COR-L47 (cell line): ENCODE measurements at regions not wholly inside any gene's neighbourhood (a gene's known extent, or its start where the extent isn't known, plus 50 kb on each side); places are given as distances from the start of the nearest gene placed in this dataset.
"Not testable (repeated sequence)": the region's sequence is repeated elsewhere in the genome, so short reads cannot be mapped to it uniquely, and the experiment has no call there.

Experiments
- DNase-seq: peaks from one replicate; lab custom pipeline; 2025; lab: John Stamatoyannopoulos, UW

DNA sequence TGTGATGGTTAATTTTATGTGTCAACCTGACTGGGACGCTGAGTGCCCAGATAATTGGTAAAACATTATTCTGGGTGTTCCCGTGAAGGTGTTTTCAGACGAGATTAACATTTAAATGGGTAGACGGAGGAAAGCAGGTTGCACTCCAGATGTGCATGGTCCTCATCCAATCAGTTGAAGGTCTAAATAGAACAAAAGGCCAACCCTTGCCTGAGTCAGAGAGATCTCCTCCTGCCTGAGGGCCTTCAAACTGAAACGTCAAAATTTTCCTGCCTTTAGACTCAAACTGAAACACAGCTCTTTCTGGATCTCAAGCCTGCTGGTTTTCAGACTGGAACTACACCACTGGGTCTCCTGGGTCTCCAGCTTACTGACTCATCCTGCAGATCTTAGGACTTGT, 73.5 kb downstream of the NPIPA8 start:
- not testable (repeated sequence) for DNase-seq

DNA sequence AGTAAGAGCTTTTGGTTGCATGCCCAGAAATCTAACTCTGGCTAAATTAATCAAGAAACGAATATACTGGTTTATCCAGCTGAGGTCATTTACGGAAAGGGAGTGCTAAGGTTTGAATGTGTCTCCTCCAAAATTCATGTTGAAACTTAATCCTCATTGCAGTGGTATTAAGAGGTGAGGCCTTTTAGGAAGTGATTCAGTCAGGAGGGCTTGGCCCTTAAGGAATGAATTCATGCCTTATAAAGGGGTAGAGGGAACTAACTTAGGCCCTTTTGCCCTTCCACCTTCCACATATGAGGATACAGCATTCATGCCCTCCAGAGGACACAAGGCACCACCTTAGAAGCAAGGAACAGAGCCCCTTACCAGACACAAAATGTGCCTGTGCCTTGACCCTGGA, 74.7 kb downstream of the NPIPA8 start:
- not testable (repeated sequence) for DNase-seq

DNA sequence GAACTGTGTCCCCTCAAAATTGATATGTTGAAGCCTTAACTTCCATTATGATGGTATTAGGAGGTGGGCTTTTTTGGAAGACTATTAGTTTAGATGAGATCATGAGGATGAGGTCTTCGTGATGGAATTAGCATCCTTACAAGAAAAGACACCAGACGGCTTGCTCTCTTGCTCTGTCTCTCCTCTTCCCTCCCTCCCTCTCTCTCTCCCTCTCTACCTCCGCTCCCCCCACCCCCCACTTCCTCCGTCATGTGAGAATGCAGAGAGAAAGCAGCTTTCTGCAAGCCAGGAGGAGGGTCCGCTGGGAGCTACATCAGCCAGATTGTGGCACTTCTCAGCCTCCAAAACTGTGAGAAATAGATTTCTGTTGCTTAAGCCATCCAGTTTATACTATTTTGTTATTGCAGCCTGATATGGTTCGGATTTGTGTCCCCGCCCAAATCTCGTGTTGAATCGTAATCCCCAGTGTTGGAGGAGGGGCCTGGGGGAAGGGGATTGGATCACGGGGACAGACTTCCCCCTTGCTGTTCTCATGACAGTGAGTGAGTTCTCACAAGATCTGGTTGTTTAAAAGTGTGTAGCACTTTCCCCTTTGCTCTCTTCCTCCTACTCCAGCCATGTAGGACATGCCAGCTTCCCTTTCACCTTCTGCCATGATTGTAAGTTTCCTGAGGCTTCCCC, 76.9 kb downstream of the NPIPA8 start:
- not testable (repeated sequence) for DNase-seq

DNA sequence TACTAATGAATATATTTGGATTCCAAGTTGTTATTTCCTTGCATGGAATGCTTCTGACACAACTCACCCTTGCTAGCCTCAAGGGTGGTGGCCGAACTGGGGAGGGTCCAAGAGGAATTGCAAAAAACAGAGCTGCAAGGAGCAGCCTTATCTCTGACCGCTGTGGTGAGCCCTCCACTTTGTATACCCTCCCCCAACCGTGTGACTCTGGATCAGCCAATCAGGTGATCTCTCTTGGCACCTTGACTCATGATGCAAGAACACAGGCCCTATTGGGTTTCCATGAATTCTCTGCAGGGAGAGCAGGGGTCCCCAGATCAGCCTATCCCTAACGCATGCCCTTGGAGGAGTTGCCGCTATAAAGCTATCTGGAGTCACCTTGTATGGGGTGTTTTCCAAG, 83.6 kb downstream of the NPIPA8 start:
- DNase-seq: not testable (repeated sequence)

DNA sequence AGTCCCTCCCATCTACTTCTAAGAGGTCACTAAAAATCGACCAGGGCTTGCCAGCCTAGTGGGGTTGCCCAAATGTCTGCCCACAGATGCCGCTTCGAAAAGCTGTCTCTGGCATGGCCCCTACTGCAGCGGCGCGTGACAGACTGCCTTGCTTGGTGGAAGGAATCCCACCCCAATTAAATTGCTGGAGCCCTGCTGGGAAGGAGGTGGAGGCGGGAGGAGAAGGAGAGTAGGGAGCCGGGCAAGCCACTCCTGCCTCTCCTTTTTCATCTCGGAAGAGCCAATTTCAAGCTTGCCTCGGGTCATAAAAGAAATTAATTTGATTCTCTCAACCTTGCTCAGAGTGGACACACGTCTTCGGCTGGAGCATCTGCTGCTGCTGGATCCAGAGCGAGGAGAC, 106.0 kb downstream of the NPIPA8 start:
- not testable (repeated sequence) for DNase-seq

DNA sequence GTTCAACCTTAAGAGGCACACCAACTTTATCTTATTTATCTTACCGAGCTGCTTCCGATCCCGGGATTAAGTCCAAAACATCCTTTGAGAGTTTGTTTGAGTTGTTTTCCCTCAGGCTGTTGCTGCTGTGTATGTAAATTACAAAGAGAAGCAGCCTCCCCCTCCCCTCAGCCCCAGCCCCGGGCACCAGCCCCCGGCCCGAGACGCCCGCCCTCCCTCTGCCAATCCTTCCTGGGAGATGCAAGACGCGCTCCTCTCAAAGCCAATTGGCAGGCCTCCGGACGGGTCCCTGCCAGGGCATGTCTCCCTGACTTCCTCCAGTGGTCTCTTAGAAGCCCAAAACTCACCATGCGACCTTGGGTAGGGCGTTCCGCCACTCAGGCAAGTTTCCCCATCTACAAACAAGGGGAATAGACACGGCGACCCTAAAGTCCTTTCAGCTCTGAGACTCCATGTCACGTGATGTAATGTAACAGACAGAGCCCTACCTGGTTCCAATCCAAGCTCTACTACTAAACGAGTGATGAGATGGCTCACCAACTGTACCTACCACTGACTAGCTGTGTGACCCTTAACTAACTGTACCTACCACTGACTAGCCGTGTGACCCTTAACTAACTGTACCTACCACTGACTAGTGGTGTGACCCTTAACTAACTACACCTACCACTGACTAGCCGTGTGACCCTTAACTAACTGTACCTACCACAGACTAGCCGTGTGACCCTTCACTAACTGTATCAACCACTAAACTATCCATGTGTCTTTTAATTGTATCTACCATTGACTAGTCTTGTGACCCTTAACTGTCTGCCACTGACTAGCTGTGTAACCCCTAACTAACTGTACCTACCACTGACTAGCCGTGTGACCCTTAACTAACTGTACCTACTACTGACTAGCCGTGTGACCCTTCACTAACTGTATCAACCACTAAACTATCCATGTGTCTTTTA, 114.2 kb downstream of the NPIPA8 start:
- not testable (repeated sequence) for DNase-seq

DNA sequence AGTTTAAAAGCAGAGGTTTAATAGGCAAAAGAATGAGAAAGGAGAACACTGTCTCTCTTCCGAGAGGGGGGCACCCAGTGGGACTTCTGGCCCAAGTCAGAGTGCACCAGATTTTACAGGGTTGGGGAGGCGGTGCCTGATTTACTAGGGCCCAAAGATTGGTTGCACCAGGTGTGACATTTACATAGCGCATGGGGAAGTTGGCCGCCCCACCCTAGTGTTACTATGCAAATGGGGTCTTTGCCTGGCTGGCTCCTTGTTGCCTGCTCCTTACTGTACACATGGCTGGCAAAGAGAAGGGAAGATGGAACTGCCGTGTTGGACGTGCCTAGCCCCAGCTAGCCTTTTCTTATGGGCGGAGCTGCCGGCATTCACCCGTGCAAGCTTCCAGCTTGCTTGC, 118.8 kb downstream of the NPIPA8 start:
- not testable (repeated sequence) for DNase-seq

DNA sequence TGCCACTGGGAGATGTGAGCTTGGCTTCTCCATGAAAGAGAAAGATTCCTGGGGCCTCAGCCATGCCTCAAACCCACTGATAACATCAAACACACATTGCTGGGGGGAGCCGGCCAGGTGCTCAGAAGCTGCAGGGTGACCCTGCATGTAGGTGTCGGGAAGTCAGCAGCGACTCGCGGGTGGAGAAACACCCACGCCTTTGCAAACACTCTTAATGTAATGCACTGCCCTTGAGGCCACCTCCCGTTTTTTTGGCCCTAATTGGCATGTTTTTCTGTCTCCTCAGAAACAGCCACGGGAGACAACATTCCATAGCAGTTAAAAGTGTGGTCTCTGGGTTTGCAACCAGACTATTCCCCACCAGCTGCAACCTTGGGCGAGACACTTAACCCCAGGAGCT, 119.7 kb downstream of the NPIPA8 start:
- not testable (repeated sequence) for DNase-seq

DNA sequence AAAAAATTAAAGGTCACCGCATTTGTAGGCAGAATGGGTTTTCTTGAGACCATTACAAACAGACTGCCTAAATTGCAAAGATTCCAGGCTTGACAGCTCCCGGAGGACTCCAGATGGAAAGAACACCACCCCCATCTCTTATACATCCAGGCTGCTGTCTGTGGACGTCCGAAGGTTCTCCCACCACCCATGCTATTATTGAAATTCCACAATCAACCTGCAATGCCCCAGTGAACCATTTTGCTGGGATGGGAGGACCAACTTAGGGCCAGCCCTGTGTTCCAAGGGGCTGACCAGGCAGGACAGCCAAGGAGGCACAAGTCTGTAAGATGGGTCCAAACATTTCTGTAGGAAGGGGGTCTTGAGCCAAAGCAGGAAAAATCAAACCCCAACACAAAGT, 122.7 kb downstream of the NPIPA8 start:
- not testable (repeated sequence) for DNase-seq

DNA sequence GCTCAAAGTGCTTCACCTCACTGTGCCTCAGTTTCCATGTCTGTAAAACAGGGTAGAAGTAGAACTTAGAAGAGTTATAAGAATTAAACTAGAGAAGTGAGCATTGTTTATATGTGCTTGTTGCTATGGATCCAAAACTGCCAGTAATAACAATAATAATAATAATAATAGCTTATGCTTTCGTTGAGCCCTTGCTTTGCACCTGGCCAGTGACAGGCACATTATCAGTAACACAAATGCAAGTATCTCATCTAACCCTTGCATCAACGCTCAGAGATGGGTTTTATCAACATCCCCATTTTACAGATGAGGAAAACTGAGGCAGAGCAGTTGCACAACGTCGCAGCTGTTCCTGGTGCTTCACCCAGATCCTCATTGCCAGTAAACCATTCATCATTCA, 125.0 kb downstream of the NPIPA8 start:
- DNase-seq: not testable (repeated sequence)

DNA sequence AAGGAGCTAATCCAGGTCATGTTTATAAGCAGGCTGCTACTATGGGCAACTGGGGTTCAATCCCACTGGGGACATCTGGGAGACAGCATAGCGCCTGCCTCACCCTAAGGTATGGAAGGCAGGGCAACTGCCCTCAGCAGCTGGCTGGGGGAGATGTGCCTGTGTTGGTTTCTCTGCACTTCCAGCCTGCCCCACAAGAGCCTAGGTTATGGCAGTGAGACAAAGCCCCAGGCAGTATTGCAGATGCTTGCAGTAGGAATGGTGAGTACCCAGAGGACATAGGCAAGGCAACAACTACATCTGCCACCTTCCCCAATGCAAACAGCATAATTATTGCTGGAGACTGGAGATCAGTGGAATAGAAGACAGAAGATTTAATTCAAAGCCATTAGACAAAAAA, 131.8 kb downstream of the NPIPA8 start:
- DNase-seq: not testable (repeated sequence)

DNA sequence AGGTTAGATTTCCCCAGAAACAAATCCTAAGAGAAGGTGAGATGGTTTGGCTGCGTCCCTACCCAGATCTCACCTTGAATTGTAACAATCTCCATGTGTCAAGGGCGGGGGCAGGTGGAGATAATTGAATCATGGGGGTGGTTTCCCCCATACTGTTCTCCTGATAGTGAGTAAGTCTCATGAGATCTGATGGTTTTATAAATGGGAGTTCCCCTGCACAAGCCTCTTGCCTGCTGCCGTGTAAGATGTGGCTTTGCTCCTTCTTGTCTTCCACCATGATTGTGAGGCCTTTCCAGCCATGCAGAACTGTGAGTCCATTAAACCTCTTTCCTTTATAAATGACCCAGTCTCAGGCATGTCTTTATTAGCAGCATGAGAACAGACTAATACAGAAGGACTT, 132.2 kb downstream of the NPIPA8 start:
- not testable (repeated sequence) for DNase-seq

DNA sequence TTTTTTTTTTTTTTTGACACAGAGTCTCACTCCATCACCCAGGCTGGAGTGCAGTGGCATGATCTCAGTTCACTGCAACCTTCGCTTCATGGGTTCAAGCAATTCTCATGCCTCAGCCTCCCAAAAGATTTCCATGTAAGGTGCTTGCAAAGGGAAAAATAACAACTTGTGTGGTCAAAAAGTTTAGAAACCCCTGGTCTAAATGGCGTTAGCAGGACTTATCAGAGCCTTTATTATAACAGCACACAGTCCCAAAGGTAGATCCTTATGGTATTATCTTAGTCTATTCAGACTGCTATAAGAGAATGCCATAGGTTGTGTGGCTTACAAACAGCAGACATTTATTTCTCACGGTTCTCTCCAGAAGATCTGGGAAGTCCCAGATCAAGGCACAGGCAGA, 135.0 kb downstream of the NPIPA8 start:
- not testable (repeated sequence) for DNase-seq

DNA sequence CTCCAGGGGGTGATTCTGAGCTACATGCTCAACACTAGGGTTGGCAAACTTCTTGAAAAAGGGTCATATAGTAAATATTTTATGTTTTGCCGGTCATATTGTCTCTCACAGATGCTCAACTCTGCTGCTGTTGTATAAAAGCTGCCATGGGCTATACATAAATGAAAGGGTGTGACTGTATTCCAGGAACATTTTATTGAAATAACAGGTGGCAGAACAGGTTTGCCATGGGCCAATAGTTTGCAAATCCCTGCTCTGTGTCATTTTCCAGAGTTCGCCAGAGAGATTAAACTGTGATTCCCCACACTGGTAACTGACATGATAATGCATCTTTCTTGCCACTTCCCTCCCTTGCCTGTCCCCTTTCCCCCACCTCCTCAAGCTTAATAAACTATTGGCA, 144.1 kb downstream of the NPIPA8 start:
- DNase-seq: not testable (repeated sequence)

DNA sequence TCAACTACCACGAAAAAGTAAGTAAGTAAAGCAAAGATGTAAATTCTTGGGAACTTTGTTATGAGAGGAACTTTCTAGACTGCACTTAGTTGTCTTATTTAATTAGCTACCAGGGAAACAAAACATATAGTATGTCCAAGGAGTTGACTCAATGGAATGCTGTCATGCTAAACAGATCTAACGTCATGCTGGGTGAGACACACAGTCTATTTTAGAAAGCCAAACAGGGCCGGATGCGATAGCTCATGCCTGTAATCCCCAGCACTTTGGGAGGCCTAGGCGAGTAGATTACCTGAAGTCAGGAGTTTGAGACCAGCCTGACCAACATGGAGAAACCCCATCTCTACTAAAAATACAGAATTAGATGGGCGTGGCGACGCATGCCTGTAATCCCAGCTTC, 146.4 kb downstream of the NPIPA8 start:
- DNase-seq: not testable (repeated sequence)

DNA sequence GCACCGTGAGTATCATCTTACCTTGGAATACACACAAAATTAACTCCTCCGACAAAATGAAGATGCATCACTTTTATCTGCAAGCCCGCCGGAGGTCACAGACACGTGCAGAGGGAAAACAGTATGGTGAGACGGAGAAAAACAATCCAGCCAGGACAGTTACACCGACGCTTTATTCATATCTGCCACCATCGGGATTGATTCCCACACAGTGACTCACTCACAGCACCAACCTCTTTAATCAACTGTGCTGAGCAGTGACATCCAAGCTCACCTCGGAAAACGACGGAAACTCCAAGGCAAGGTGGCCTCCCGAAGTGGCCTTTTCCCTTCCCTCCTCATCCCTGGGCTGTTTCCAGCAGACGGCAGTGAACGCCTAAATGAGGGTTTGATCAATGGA, 151.8 kb downstream of the NPIPA8 start:
- not testable (repeated sequence) for DNase-seq

DNA sequence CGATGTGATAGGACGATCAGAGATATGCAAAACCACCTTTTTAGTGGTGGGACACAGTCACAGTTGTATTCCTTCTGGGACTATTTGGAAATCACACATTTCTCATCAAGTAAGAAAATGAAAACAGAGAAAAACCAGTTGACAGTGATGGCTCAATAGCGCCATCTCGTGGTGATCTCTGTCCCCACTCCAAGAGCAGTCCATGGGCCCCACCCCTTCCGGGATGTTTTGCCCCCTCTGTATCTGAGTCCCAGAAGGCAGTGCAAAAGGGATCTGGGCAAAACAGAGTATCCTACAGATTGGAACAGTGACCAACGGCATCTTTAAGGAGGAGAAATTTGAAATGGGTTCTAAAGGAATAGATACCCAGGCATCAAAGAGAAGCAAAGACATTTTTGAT, 155.5 kb downstream of the NPIPA8 start:
- DNase-seq: not testable (repeated sequence)

DNA sequence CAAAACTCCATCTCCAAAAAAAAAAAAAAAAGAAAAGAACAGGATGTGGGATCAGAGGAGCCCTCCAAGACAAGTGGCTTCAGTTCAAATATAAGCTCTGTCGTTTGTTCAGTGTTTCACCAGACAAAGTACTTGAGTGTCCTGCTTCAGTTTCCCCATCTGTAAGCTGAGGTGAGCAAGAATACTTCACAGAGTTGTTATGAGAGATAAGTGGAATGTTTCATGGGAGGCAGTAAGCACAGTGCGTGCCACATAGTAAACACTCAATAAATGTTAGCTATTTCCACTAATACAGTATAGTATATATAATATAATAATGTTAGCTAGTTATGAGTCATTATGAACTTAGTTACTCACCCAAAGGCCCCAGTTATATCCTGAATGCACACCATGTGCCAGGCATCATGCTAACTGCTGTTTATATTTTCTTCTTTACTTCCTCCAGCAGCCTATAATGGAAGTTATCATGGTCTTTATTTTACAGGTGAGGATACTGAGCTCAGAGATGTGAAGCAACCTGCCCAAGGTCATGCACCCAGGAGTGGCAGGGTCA, 162.5 kb downstream of the NPIPA8 start:
- DNase-seq: not testable (repeated sequence)

DNA sequence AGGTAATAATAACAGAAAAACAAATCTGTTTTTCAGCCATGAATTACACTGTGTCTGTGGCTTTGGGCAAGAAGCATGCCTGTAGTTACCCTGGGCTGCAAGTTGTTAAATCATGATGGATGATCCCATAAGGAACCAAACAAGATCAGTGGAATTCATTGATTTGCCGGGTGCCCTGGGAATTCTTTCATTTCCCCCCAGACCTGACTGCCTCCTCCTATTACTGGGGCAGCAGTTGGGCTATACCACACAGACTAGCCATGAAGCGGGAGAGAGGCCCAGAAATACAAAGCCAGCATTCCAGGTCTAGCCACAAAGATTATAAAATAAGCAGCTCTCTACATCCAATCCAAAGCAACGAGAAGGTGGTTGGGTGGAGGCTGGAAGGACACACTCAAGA, 174.2 kb downstream of the NPIPA8 start:
- DNase-seq: not testable (repeated sequence)

DNA sequence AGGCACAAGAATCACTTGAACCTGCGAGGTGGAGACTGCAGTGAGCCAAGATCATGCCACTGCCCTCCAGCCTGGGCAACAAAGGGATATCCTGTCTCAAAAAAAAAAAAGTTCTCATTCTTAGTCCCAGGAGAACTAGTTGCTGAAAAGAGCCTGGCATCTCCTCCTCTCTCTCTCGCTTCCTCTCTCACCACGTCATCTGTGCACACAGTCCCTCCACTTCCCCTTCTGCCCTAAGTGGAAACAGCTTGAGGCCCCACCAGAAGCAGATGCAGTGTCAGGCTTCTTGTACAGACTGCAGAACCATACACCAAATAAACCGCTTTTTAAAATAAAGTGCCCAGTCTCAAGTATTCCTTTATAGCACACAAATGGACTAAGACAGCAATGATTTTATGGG, 175.3 kb downstream of the NPIPA8 start:
- DNase-seq: not testable (repeated sequence)

DNA sequence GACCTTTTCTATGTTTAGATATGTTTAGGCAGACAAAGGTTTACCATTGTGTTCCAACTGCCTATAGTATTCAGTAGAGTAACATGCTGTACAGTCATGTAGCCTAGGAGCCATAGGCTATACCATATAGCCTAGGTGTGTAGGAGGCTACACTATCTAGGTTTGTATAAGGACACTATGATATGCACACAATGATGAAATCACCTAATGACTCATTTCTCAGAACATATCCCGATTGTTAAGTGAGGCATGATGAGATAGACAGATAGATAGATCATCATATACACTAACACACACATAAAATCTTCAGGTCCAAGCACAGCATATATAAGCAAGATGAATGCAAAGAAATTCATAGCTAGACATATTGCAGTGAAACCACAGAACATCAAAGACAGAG, 177.4 kb downstream of the NPIPA8 start:
- not testable (repeated sequence) for DNase-seq

DNA sequence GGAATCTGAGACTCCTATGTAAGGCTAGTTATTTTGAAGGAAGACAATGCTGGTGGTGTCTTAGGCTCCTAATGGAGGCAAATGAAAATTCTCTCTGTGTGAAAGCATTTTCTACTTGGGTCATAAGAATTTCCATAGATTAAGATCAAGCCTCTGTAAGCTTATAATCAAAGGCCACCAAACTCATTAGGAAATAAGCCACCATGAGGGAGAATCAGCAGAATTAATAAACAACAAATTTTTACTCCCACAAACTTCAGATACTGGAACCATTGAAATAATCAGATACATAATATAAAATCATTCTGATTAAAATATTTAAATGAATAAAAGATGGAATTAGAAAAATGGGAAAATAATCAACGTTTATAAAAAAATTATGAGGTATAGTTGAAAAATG, 178.7 kb downstream of the NPIPA8 start:
- DNase-seq: not testable (repeated sequence)

DNA sequence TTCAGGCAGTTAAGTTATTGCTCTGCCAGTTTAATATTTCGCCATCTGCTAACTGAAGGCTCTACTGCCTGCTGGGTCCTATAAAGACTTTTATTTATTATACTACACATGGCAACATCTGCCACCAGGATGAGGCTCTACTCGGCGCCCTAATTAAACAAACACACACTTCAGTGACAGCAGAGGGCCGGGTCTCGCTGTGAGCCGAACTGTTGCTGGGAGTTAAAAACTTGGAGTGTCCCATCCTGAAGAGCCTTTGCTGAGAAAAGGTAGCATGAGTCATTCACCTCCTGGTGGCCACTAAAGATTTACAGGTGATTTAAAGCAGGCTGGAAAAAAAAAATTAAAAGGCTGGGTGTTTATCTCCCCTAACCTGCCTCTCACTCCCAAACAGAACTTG, 183.7 kb downstream of the NPIPA8 start:
- not testable (repeated sequence) for DNase-seq
